ENCODE measurements at regions not wholly inside any gene's neighbourhood (a gene's known extent, or its start where the extent isn't known, plus 50 kb on each side); places are given as distances from the start of the nearest gene placed in this dataset.

- no peak for DNase-seq
- Histone ChIP-seq H4K5ac (ENCODE audit: low read depth, low read length) (no peak overlapping the region), H2BK20ac (ENCODE audit: low read depth, low read length) (no peak overlapping the region), H3K4me2 (ENCODE audit: low read depth, low read length) (no peak overlapping the region), H3K18ac (ENCODE audit: low read depth, low read length) (no peak overlapping the region), H2AK5ac (ENCODE audit: low read depth, low read length) (no peak overlapping the region), H3K9me3 (ENCODE audit: control insufficient read depth, insufficient read depth, low read length) (no peaks in the 10 kb centered on the region), H3K79me1 (ENCODE audit: low read depth in 1 of 2, low read length in 2 of 2) (no peaks in the 10 kb centered on the region), H3K27ac (ENCODE audit: insufficient read depth, low read length) (no peak overlapping the region), H3K4me3 (ENCODE audit: insufficient read depth, low read depth, low read length) (no peak overlapping the region), H2BK5ac (ENCODE audit: low read depth, low read length, poor library complexity, severe bottlenecking) (no peak overlapping the region), H4K91ac (ENCODE audit: insufficient read depth, low read depth, low read length) (no peak overlapping the region), H3K9me1 (ENCODE audit: insufficient read depth, low read length) (no peaks in the 10 kb centered on the region), H3K27me3 (ENCODE audit: control insufficient read depth, insufficient read depth, low read length) (peaks cover 39% of the 10 kb centered on the region), H3K4ac (ENCODE audit: low read depth, low read length) (no peak overlapping the region), H3K14ac (replicated peaks; ENCODE audit: low read depth, low read length) (no peak overlapping the region), H2BK15ac (ENCODE audit: low read depth, low read length) (no peak overlapping the region), H3K4me1 (ENCODE audit: control insufficient read depth, insufficient read depth, low read length) (no peaks in the 10 kb centered on the region), H2AK9ac (replicated peaks; ENCODE audit: low read depth, low read length, poor library complexity) (no peak overlapping the region), H3K36me3 (ENCODE audit: control insufficient read depth, insufficient read depth, low read length) (no peaks in the 10 kb centered on the region), H3K56ac (ENCODE audit: extremely low read depth, insufficient read depth, low read length) (no peak overlapping the region), H3K23ac (ENCODE audit: low read depth, low read length) (no peak overlapping the region), H3K9ac (ENCODE audit: low read depth, low read length) (no peak overlapping the region), H2AFZ (replicated peaks; ENCODE audit: low read length, poor library complexity) (no peak overlapping the region), H4K8ac (ENCODE audit: low read depth in 2 of 2, low read length in 2 of 2) (no peak overlapping the region), H2BK120ac (ENCODE audit: low read depth, low read length) (no peak overlapping the region), H4K20me1 (ENCODE audit: insufficient read depth, low read length) (no peaks in the 10 kb centered on the region)
- dilution Hi-C loops (cut with HindIII; ENCODE audit: low sequenced_read_pairs, unreplicated experiment) (no loop called here), intact Hi-C loops (cut with micrococcal nuclease) (no loop called here), in situ Hi-C loops (cut with MboI; ENCODE audit: low sequenced_read_pairs) (no loop called here)
- no peak for ATAC-seq (ENCODE audit: low read depth)
- TF ChIP-seq RCOR1 (IDR thresholded peaks at IDR 0.05; ENCODE audit: insufficient replicate concordance, low read length) (no peak), RAD21 (IDR thresholded peaks at IDR 0.05; ENCODE audit: low read length) (no peak), FOS (IDR thresholded peaks at IDR 0.05; ENCODE audit: low read depth, low read length) (no peak), SMC3 (IDR thresholded peaks at IDR 0.05; ENCODE audit: low read depth, low read length) (no peak), POLR2A (IDR thresholded peaks at IDR 0.05; ENCODE audit: low read depth, low read length) (no peak), NFE2L2 (IDR thresholded peaks at IDR 0.05; ENCODE audit: low read depth, low read length) (no peak), MAFK (IDR thresholded peaks at IDR 0.05; ENCODE audit: low read depth, low read length) (no peak), CHD1 (IDR thresholded peaks at IDR 0.05; ENCODE audit: low read depth, low read length) (no peak), BHLHE40 (IDR thresholded peaks at IDR 0.05; ENCODE audit: low read depth, low read length) (no peak)
- TF ChIP-seq, protein P1, sequence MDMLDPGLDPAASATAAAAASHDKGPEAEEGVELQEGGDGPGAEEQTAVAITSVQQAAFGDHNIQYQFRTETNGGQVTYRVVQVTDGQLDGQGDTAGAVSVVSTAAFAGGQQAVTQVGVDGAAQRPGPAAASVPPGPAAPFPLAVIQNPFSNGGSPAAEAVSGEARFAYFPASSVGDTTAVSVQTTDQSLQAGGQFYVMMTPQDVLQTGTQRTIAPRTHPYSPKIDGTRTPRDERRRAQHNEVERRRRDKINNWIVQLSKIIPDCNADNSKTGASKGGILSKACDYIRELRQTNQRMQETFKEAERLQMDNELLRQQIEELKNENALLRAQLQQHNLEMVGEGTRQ (IDR thresholded peaks at IDR 0.05; ENCODE audit: low read depth, low read length) = no peak
- BruUV-seq (replicated peaks) = no TSS peak
- no CpG with 5 or more reads among the region's 6 CpGs for WGBS, 2 experiments (ENCODE audit: extremely low coverage in 2 of 2, insufficient read length in 1 of 2)
- ChIA-PET POLR2A (ENCODE audit: unreplicated experiment) (no interaction called here), CTCF (no interaction called here)
These were observed 146.7 kb upstream of the ID4 start for GRCh38 chr6:19690325-19691075.

All from IMR-90 (cell line).